Adrenal gland (tissue), 5 donors: ENCODE measurements at regions not wholly inside any gene's neighbourhood (a gene's known extent, or its start where the extent isn't known, plus 50 kb on each side); places are given as distances from the start of the nearest gene placed in this dataset.

Experiments
- CTCF ChIP-seq, 6 experiments: fragments of 450-650 bp in 4 of 6; fragments of 200-600 bp in 2 of 6; sonication (generic) in 1 of 6; IDR thresholded peaks; 1 replicate in 5 of 6; 2 replicates in 1 of 6; pipeline versions ENCODE4 v1.5.1 to v1.8.0; 2016 to 2021; ENCODE audit warnings: antibody characterized with exemption in 6 of 6, mild to moderate bottlenecking in 2 of 6, moderate library complexity in 1 of 6
- POLR2A ChIP-seq, 2 donors: fragments of 450-650 bp; IDR thresholded peaks; one replicate each; pipeline ENCODE4 v1.6.1; 2017; ENCODE audit warnings: antibody characterized with exemption in 2 of 2, mild to moderate bottlenecking in 2 of 2, moderate library complexity in 1 of 2
- donor health status: DM: no; HTN: no; CAD: no.

- no peak for TF ChIP-seq CTCF (IDR thresholded peaks at IDR 0.05)
- TF ChIP-seq POLR2A (IDR thresholded peaks at IDR 0.05) = no peak
Measured at GRCh38 chr9:28378231-28378630, 805.0 kb upstream of the C9orf72 start.
